Glomerular endothelial cell (primary cell): ENCODE measurements at regions not wholly inside any gene's neighbourhood (a gene's known extent, or its start where the extent isn't known, plus 50 kb on each side); places are given as distances from the start of the nearest gene placed in this dataset.
"Not testable (repeated sequence)": the region's sequence is repeated elsewhere in the genome, so short reads cannot be mapped to it uniquely, and the experiment has no call there.

Experiments used
- DNase-seq: peaks from one replicate; pipeline ENCODE4 v3.0.0-alpha.2; 2011; ENCODE audit warnings: low read depth, low spot score; ENCODE audit errors: extremely low read depth

DNA sequence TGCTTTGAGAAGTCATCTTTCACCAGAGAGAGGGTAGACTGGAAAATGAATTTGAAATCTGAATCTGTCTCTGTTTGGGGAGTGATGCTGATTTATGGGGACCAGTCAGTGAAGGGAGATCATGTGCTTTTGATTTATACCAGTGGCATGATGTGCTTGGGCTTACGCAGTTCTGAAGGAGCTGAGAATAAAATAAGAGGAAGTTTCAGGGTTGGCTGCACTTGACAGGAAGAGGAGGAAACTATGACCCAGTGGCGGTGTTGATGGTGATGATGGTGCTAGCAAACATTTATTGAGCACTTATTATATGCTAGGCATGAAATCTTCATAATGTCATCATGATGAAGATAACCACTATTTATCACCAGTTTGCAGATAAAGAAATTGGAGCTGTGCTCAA is 136.4 kb upstream of the GLRA1 start:
- no peak for DNase-seq

DNA sequence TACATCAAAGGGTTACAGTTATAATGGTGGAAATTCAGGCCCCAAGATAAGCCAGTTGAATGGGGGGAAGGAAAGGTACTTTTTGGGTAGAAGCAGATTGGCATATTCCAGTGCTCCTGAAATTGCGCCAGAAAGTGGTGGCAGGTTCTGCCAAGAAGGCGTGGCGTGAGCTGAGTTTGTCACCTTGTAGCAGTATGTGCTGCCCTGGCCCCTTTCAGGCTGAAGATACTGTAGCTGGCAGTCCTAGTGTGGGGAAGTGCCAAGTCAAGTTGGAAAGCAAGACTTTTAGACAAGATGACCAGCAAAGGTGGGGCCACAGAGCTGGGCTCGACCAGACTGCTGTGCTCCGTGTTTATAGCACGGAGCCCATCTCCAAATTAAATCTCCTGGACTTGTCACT is 133.6 kb upstream of the GLRA1 start:
- no peak for DNase-seq

GRCh38 chr5:152056931-152057330 is 132.3 kb upstream of the GLRA1 start:
- DNase-seq, result no peak

DNA sequence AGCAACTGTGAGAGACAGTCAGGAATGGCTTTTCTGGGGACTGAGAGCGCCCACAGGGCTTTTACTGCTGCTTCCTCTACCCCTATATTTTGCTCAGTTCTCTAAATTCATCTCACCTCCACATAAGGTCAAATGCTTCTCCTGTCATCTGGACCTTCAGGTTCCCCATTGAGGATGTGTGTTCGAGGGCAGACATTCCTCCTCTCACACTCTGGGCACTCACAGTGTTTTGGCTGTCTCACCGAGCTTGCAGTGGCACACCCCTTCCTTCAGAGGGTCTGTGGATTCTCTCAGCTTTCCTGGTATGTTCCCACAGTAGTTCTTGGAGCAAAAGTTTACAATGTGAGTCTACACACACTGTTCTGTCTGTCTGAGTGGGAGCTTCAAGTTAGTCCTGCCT is 127.8 kb upstream of the GLRA1 start:
- no peak for DNase-seq

GRCh38 chr5:152051499-152052454 is 127.1 kb upstream of the GLRA1 start:
- no peak for DNase-seq

GRCh38 chr5:152046361-152046760 is 121.7 kb upstream of the GLRA1 start:
- DNase-seq, result no peak

DNA sequence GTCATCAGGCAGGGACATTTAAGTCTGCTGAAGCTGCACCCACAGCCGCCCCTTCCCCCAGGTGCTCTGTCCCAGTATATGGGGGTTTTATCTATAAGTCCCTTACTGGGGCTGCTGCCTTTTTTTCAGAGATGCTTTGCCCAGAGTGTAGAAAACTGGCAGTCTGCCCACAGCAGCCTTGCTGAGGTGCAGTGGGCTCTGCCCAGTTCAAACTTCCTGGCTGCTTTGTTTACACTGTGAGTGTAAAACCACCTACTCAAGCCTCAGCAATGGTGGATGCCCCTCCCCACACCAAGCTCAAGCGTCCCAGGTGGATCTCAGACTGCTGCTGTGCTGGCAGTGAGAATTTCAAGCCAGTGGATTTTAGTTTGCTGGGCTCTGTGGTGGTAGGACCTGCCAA is 114.2 kb upstream of the GLRA1 start:
- DNase-seq, result not testable (repeated sequence)

DNA sequence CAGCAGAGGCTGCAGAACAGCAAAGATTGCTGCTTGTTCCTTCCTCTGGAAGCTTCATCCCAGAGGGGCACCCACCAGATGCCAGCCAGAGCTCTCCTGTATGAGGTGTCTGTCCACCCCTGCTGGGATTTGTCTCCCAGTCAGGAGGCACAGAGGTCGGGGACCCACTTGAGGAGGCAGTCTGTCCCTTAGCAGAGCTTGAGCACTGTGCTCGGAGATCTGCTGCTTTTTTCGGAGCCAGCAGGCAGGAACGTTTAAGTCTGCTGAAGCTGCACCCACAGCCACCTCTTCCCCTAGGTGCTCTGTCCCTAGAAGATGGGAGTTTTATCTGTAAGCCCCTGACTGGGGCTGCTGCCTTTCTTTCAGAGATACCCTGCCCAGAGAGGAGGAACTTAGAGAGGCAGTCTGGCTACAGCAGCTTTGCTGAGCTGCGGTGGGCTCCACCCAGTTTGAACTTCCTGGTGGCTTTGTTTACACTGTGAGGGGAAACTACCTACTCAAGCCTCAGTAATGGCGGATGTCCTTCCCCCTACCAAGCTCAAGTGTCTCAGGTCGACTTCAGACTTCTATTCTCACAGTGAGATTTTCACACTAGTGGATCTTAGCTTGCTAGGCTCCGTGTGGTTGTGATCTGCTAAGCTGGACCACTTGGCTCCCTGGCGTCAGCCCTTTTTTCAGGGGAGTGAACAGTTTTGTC is 101.8 kb upstream of the GLRA1 start:
- not testable (repeated sequence) for DNase-seq

- DNase-seq, result no peak
Measured at GRCh38 chr5:152016421-152016820, 91.8 kb upstream of the GLRA1 start.

DNA sequence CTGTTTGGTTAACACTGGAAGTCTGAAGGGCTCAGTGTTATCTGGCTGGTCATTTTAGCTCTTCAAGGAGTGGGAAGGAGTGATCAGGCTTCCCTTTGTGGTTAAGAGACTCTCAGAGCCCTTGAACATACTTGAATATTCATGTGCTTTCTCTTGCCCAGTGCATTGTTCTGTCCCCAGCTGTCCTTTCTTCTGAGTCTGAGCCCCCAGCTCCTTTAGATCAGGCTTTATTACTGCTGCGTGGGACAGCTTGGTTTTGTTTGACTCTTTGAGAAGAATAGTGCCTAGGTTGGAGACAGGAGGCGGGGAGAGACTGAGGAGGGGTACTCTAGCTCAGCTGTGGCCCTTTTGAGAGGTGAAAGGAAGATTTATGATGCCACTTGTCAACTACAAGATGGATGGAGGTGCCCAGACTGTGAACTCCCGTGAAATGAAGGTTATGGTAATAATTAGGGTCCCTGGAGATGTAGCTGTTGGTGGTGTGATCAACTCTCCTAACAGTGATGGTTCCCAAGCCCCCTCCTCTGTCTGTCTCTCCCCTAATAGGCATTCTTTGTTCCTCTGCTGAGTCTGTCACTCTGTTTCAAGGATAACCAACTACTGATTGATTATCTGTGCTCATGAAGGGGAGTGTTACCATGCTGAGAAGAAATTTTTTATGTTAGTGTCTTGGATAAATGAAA is 83.1 kb upstream of the GLRA1 start:
- DNase-seq, result no peak

GRCh38 chr5:152004095-152004494 is 79.4 kb upstream of the GLRA1 start:
- no peak for DNase-seq
